Lung (tissue), 11 donors: ENCODE measurements at regions not wholly inside any gene's neighbourhood (a gene's known extent, or its start where the extent isn't known, plus 50 kb on each side); places are given as distances from the start of the nearest gene placed in this dataset.

Source experiments
- ATAC-seq: fragments of 200-7000 bp; cut with Tn5 transposase; one replicate; pipeline ENCODE4 v1.9.1; 2020; ENCODE audit warnings: moderate number of reproducible peaks; ENCODE audit not compliant: insufficient read depth, low FRiP score
- DNase-seq, 3 donors: peaks; one replicate each; pipeline ENCODE4 v3.0.0-alpha.2; 2013 to 2017
- H3K27ac ChIP-seq, 2 donors: one replicate each; pipeline ENCODE4 v1.5.1; 2013; ENCODE audit warnings: mild to moderate bottlenecking in 2 of 2, moderate library complexity in 2 of 2, control low read depth in 1 of 2, inconsistent platforms in 1 of 2, low read depth in 1 of 2, low read length in 1 of 2
- H3K27me3 ChIP-seq, 3 donors: one replicate each; pipeline ENCODE4 v1.5.1; 2013; ENCODE audit warnings: low read length in 2 of 3; ENCODE audit not compliant: control insufficient read depth in 3 of 3, insufficient read depth in 3 of 3
- H3K36me3 ChIP-seq, 4 donors: one replicate each; pipeline ENCODE4 v1.5.1; 2013; ENCODE audit warnings: low read length in 4 of 4, mild to moderate bottlenecking in 1 of 4, moderate library complexity in 1 of 4; ENCODE audit not compliant: control insufficient read depth in 4 of 4, insufficient read depth in 4 of 4
- H3K4me1 ChIP-seq, 5 donors: one replicate each; pipeline ENCODE4 v1.5.1; 2013; ENCODE audit warnings: low read length in 5 of 5, mild to moderate bottlenecking in 2 of 5, moderate library complexity in 1 of 5; ENCODE audit not compliant: control insufficient read depth in 5 of 5, insufficient read depth in 5 of 5
- H3K4me3 ChIP-seq: one replicate; pipeline ENCODE4 v1.5.1; 2013; ENCODE audit warnings: mild to moderate bottlenecking, control low read depth, moderate library complexity
- H3K9ac ChIP-seq, 2 donors: one replicate each; pipeline ENCODE4 v1.5.1; 2013; ENCODE audit warnings: low read length in 2 of 2, control low read depth in 1 of 2; ENCODE audit not compliant: insufficient read depth in 1 of 2
- H3K9me3 ChIP-seq, 4 donors: one replicate each; pipeline ENCODE4 v1.5.1; 2013; ENCODE audit warnings: low read length in 3 of 4, mild to moderate bottlenecking in 1 of 4, moderate library complexity in 1 of 4; ENCODE audit not compliant: control insufficient read depth in 4 of 4, insufficient read depth in 3 of 4
- CTCF ChIP-seq: IDR thresholded peaks from 2 replicates; pipeline ENCODE4 v1.5.1; 2012; ENCODE audit warnings: mild to moderate bottlenecking; ENCODE audit errors: control extremely low read depth, extremely low read depth
- WGBS, 2 donors: extraction: QIAGEN DNeasy Blood & Tissue Kit; methylation state at CpG; one replicate each; pipeline ENCODE4 v1.1.7; 2013; 5-methylcytosine and 5-hydroxymethylcytosine counted together
- donor health status: control.
- donor health status: control.
- donor health status: Bipolar disorder and iron deficiency.
- donor health status: healthy.
- donor health status: DM: yes; HTN: yes; CAD: no.

- Histone ChIP-seq H3K27me3 (no peaks in the 10 kb centered on the region), H3K27ac (no peak overlapping the region), H3K36me3 (no peaks in the 10 kb centered on the region), H3K9ac (no peak overlapping the region), H3K4me1 (peaks cover 0 to 23% (median 12%) of the 10 kb centered on the region in 5 donors), H3K9me3 (no peaks in the 10 kb centered on the region), H3K4me3 (no peak overlapping the region)
- no peak for TF ChIP-seq CTCF
- ATAC-seq, result no peak
- WGBS, 2 donors, result 42 to 54% methylated on average over 11 of the region's 11 CpGs
- peak; percentile 46 to 67 (median 52) for DNase-seq
These were observed 167.1 kb downstream of the FGF9 start for GRCh38 chr13:21837841-21838551.

GRCh38 chr13:21846605-21847004 is 175.7 kb downstream of the FGF9 start:
- Histone ChIP-seq H3K9me3 (no peaks in the 10 kb centered on the region), H3K9ac (no peak overlapping the region), H3K36me3 (no peaks in the 10 kb centered on the region), H3K4me1 (peaks cover 0 to 7% (median 0%) of the 10 kb centered on the region in 5 donors), H3K4me3 (no peak overlapping the region), H3K27ac (no peak overlapping the region), H3K27me3 (no peaks in the 10 kb centered on the region)
- no peak for TF ChIP-seq CTCF
- DNase-seq, result no peak
- ATAC-seq, result no peak
- WGBS, 2 donors, result 73 to 75% methylated on average over 4 of the region's 4 CpGs

- WGBS, 2 donors, result 31% methylated on average over 2 of the region's 2 CpGs
- H3K4me1 ChIP-seq, result peaks cover 0 to 7% (median 0%) of the 10 kb centered on the region in 5 donors
- peak; percentile 31 for TF ChIP-seq CTCF
- H3K9ac ChIP-seq, result no peak overlapping the region
- no peaks in the 10 kb centered on the region for H3K27me3 ChIP-seq
- no peaks in the 10 kb centered on the region for H3K36me3 ChIP-seq
- DNase-seq, result peak in 1 of 3 donors; percentile 65
- no peak overlapping the region for H3K27ac ChIP-seq
- no peaks in the 10 kb centered on the region for H3K9me3 ChIP-seq
- H3K4me3 ChIP-seq, result no peak overlapping the region
- peak; percentile 53 for ATAC-seq
These were observed 178.4 kb downstream of the FGF9 start for GRCh38 chr13:21849323-21849722.
